H1 (cell line): ENCODE measurements at regions not wholly inside any gene's neighbourhood (a gene's known extent, or its start where the extent isn't known, plus 50 kb on each side); places are given as distances from the start of the nearest gene placed in this dataset.

Experiments used
- GTF2F1 ChIP-seq: IDR thresholded peaks from 2 replicates; pipeline ENCODE4 v1.6.1; 2012; ENCODE audit warnings: low read depth, low read length, improper control_type of control experiment, borderline replicate concordance
- SP1 ChIP-seq: IDR thresholded peaks from 2 replicates; pipeline ENCODE4 v1.6.1; 2011; ENCODE audit warnings: low read depth, low read length
- TF ChIP-seq, protein P1 (sequence below): IDR thresholded peaks from 2 replicates; pipeline ENCODE4 v1.6.1; 2012; ENCODE audit warnings: inconsistent platforms

DNA sequence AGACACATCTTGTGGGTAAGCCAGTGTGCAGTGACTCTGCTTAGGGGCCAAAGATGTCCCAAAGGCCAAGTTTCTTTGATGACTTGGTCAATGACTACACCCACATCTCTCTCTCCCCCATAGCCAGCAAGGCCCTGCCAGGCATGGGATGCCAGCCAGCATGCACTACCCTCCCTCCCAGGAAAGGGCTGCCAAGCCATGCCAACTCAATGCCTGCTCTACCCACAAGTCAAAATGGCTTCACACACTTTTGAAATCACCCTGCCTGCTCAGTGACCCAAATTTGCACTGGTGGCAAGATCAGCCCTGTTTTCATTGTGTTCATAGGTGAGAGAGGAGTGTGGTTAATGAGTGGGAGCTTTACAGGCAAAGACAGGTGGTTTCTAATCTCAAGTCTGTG lies 112.5 kb downstream of the MATN1 start (continued):
- TF ChIP-seq, protein P1, sequence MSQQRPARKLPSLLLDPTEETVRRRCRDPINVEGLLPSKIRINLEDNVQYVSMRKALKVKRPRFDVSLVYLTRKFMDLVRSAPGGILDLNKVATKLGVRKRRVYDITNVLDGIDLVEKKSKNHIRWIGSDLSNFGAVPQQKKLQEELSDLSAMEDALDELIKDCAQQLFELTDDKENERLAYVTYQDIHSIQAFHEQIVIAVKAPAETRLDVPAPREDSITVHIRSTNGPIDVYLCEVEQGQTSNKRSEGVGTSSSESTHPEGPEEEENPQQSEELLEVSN, result no peak
- TF ChIP-seq GTF2F1 (no peak), SP1 (no peak)
